GM18873 (cell line): ENCODE measurements at regions not wholly inside any gene's neighbourhood (a gene's known extent, or its start where the extent isn't known, plus 50 kb on each side); places are given as distances from the start of the nearest gene placed in this dataset.
"Not testable (repeated sequence)": the region's sequence is repeated elsewhere in the genome, so short reads cannot be mapped to it uniquely, and the experiment has no call there.

Experiments used
- ATAC-seq: cut with Tn5 transposase; IDR thresholded peaks from one replicate; pipeline ENCODE4 v1.9.1; 2021; ENCODE audit warnings: mild to moderate bottlenecking, moderate library complexity, moderate number of reproducible peaks; ENCODE audit not compliant: unreplicated experiment, low FRiP score

DNA sequence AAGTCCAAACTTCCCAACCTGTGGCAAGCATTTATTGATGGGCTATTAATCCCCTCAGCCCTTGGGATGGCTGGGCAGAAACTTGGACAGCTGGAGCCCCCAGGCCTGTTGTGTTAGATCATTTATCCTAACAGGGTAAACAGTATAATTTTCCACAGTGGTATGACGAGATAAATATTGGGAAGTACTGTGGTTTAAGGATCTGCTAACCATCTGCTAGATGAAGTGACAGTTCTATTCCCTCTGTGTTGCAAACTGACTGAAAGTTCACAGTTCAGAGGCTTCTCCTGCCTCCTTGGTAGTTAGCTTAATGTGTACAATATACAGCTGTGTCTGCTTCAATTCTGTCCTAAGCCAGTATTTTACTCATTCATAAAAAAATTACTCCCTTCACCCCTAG, 127.5 kb upstream of the CHODL start:
- no peak for ATAC-seq

GRCh38 chr21:18114810-18115209, 129.8 kb upstream of the CHODL start:
- ATAC-seq, result no peak

DNA sequence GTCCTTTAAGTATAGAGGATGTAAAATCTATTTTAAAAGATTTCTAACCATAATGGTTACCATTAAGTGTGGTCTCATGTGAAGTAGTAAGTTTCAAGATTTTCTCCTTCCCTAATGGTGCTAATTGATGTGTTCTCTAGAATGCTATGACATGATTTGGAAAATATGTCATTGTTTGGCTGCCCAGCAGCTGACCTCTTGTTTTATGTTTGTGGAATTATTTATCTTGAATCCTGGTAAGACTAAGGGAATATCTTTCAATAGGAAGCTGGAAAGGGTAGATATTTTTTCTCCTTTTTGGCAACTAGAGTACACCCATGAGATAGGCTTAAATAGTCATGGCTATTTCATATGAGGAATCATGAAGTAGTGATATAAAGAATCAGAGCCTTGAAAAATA, 139.8 kb upstream of the CHODL start:
- no peak for ATAC-seq

DNA sequence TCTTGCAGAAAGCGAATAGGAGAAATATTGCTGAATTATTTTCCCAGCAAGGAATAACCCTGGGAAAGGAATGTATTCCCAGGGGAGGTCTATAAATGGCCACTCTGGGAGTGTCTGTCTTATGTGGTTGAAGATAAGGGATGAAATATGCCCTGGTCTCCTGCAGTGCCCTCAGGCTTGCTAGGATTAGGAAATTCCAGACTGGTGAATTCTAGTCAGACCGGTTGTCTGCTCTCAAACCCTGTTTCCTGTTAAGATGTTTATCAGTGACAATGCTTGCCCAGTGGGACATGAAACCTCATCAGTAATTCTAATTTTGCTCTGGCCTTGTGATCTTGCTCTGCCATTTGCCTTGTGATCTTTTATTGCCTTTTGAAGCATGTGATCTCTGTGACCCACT, 148.2 kb upstream of the CHODL start:
- not testable (repeated sequence) for ATAC-seq

GRCh38 chr21:18089786-18090185, 154.8 kb upstream of the CHODL start:
- ATAC-seq, result no peak

- ATAC-seq, result no peak
Observed at GRCh38 chr21:18070392-18070791, 174.2 kb upstream of the CHODL start.

DNA sequence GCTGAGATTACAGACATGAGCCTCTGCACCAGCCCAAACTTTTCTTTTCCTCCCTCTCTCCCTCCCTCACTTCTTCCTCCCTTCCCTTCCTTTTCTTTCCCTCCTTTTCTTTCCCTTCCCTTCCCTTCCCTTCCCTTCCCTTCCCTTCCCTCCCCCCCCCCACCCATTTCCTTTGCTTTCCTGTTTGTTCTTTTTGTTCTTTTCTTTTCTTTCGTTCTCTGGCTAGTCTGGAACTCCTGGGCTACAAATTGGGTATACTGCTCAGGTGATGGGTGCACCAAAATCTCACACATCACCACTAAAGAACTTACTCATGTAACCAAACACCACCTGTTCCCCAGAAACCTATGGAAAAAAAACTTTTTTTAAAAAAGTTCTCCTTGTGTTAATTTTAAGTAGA, 174.8 kb upstream of the CHODL start:
- ATAC-seq, result no peak

- no peak for ATAC-seq
Observed at GRCh38 chr21:18060402-18060801, 184.2 kb upstream of the CHODL start.

- ATAC-seq, result no peak
Observed at GRCh38 chr21:18058731-18059398, 185.8 kb upstream of the CHODL start.

DNA sequence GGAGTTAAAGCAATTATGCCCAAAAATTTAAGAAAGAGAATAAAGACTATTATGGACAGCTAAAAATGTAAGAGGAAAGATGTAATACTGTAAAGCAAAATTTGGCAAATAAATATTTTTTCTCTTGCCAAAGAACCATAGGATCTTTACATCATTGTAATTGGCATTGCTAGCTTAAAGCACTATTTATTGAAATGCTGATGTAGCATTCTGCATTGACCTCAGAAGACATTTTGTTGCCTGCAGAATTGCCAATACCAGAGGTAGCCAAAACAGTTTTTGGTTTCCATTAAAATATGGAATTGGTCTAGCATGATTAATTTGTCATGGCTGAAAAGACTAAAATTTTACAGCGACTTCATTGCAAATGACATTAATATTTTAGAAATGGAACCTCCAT, 191.5 kb upstream of the CHODL start:
- ATAC-seq, result no peak

DNA sequence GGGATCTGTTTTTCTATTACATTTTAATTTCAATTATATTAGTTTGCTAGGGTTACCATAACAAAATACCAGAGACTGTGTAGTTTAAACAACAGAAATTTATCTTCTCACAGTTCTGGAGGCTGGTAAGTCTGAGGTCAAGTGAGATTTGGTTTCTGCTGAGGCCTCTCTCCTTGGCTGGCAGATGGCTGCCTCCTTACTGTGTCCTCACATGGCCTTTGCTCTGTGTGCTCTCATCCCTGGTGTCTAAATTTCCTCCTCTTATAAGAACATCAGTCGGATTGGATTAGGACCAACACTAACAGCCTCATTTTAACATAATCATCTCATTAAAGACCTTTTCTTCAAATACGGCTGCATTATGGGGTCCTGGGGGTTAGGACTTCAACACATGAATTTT, 195.2 kb upstream of the CHODL start:
- no peak for ATAC-seq

DNA sequence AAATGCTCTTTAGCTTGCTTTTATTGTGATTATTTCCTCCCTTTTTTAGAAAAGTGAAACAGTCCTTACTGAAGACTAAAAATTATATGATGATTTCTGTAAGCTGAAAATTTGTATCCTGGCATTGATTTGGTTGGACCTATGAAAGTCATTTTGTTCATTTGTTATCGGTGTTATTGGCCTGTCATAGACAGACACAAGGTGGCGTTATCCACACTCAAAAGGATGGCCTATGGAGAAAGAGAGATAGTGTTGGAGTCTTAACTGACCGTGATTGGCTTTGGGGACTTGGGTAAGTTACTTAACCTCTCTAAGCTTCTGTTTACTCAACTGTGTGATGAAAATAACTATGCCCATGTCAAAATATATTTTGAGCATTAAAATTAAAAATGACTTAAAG, 203.6 kb upstream of the CHODL start:
- ATAC-seq, result no peak

DNA sequence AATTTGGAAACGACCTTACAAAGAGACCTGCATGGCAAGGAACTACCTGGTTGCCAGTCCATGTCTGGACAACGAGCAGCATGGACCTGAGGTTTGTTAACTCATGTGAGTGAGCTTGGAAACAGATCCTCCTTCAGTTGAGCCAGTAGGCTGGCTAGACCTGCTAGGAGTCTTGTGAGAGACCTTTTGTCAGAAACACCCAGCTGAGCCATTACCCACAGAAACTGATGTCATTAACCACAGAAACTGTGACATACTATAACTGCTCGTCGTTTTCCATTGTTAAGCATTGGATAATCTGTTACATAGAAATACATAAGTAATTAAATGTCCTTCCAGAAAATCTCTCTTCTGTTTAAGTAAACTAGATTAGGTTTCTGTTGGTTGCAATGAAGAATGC, 211.1 kb upstream of the C21orf91 start:
- no peak for ATAC-seq

DNA sequence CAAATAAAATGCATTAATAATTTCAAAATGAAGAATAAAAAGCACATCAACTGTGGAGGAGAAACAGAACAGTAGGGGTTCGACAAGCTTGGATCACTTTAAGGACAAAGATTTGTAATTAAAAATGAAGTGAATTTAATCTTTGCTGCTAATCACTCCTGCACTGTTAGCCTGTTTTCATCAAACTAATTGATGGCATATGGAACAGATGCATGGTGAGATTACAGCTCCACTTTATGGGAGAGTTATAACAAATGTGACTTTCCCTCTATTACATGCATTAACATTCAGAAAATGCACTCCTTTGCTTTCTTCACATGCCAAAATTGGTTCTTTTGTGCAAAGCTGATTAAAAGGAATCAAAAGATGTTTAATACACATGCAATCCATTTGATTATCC, 207.2 kb upstream of the C21orf91 start:
- ATAC-seq, result no peak

DNA sequence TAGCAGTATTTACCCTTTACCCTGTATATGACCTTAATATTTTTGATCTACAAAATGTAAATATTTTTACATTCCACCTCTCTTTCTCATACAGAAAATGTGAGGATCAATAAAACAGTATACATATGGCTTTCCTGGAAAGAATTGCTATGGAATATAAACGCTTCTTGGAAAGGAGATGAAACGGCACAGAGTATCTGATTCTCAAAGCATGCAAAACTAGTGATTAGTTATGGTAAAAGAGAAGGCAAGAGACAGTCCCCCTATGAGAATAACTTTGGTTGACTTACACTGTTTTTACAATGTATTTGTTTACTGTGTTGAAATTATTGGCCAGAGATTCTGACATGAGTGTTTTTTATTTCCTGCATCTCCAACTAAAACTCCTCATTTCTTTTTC, 204.6 kb upstream of the C21orf91 start:
- ATAC-seq, result no peak

GRCh38 chr21:18023157-18023556, 204.0 kb upstream of the C21orf91 start:
- ATAC-seq, result no peak

GRCh38 chr21:18007121-18007520, 188.0 kb upstream of the C21orf91 start:
- no peak for ATAC-seq

- no peak for ATAC-seq
Observed at GRCh38 chr21:18006691-18007090, 187.5 kb upstream of the C21orf91 start.

- ATAC-seq, result no peak
Observed at GRCh38 chr21:18002393-18002792, 183.2 kb upstream of the C21orf91 start.

DNA sequence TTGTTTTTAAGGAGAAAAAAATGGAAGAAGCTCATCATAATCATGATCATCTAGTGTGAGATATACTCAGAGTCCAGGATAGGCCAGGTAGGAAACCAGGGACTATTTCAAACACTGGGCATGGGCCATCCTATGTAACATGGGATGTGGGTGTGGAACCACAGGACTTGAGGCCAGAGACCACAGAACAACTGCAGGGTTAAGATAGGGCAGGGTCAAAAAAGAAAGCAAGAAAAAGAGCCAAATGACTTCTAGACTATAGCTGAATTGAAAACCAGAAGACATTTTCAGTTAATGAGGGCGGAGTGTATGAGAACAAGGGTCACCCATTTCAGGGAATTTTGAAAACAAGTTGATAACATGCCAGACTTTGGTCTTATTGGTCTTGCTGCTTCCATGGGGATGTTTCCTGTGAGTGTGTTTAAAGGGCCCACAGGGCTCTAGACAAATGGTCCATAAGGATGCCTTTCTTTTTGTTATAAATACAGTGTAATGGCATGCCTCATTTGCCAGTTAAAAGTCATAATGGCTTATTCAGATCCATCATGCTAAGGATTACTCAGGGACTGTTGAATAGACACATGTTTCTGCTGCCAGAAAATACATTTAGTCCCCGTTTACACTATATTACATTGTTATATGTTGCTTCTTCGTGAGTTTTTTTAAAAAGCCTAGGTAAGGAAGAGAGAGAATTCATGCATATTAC, 182.0 kb upstream of the C21orf91 start:
- no peak for ATAC-seq

DNA sequence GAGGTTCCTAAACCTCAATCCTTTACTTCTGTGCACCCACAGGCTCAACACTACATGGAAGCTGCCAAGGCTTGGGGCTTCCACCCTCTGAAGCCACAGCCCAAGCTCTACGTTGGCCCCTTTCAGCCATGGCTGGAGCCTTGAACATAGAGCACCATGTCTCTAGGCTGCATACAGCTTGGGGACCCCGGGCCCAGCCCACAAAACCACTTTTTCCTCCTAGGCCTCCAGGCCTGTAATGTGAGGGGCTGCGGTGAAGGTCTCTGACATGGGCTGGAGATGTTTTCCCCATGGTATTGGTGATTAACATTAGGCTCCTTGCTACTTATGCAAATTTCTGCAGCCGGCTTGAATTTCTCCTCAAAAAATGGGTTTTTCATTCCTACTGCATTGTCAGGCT, 179.4 kb upstream of the C21orf91 start:
- not testable (repeated sequence) for ATAC-seq

GRCh38 chr21:17989780-17990179, 170.6 kb upstream of the C21orf91 start:
- no peak for ATAC-seq
